IMR-90 (cell line): ENCODE measurements at regions not wholly inside any gene's neighbourhood (a gene's known extent, or its start where the extent isn't known, plus 50 kb on each side); places are given as distances from the start of the nearest gene placed in this dataset.

ENCODE experiments used
- ATAC-seq: fragments of 200-7000 bp; cut with Tn5 transposase; 2 replicates; pipeline ENCODE4 v1.9.1; 2020; ENCODE audit warnings: low read depth, mild to moderate bottlenecking, moderate library complexity
- BruUV-seq: library from RNA; stranded (reverse); fragments of 400-500 nt; replicated peaks from 2 replicates; lab custom pipeline; 2021; lab: Mats Ljungman, UMichigan
- CTCF ChIA-PET: fragments of 300-600 bp; formaldehyde crosslinking; extraction: SDS; loops from one replicate; lab custom pipeline; 2021; ENCODE audit warnings: antibody characterized with exemption; lab: Yijun Ruan, JAX
- POLR2A ChIA-PET: fragments of 300-600 bp; sonication (Branson Sonifier 250); formaldehyde crosslinking; loops from one replicate; lab custom pipeline; 2022; ENCODE audit warnings: antibody characterized with exemption; ENCODE audit not compliant: unreplicated experiment; lab: Charles Lee
- DNase-seq: peaks from one replicate; pipeline ENCODE4 v3.0.0; 2013
- H2AFZ ChIP-seq: replicated peaks from 2 replicates; pipeline ENCODE3; 2013; ENCODE audit warnings: low read length, mild to moderate bottlenecking; ENCODE audit not compliant: poor library complexity
- H2AK5ac ChIP-seq: 2 replicates; pipeline ENCODE4 v1.6.1; 2013; ENCODE audit warnings: low read depth, low read length, inconsistent platforms
- H2AK9ac ChIP-seq: replicated peaks from 2 replicates; pipeline ENCODE3; 2013; ENCODE audit warnings: mild to moderate bottlenecking, low read depth, low read length, moderate library complexity; ENCODE audit not compliant: poor library complexity
- H2BK120ac ChIP-seq: 2 replicates; pipeline ENCODE4 v1.6.1; 2013; ENCODE audit warnings: low read depth, low read length, inconsistent platforms
- H2BK15ac ChIP-seq: 3 replicates; pipeline ENCODE4 v1.6.1; 2013; ENCODE audit warnings: low read depth, low read length, inconsistent platforms
- H2BK20ac ChIP-seq: 2 replicates; pipeline ENCODE4 v1.6.1; 2013; ENCODE audit warnings: low read depth, mild to moderate bottlenecking, inconsistent platforms, low read length, moderate library complexity
- H2BK5ac ChIP-seq: 2 replicates; pipeline ENCODE4 v1.6.1; 2013; ENCODE audit warnings: mild to moderate bottlenecking, low read depth, low read length, inconsistent platforms; ENCODE audit not compliant: poor library complexity, severe bottlenecking
- H3K14ac ChIP-seq: replicated peaks from 2 replicates; pipeline ENCODE4 v1.6.1; 2013; ENCODE audit warnings: low read depth, low read length, inconsistent platforms
- H3K18ac ChIP-seq: 2 replicates; pipeline ENCODE4 v1.6.1; 2013; ENCODE audit warnings: low read depth, low read length, control low read depth
- H3K23ac ChIP-seq: 2 replicates; pipeline ENCODE4 v1.6.1; 2013; ENCODE audit warnings: low read depth, low read length, inconsistent platforms
- H3K27ac ChIP-seq: 2 replicates; pipeline ENCODE4 v1.5.1; 2013; ENCODE audit warnings: mild to moderate bottlenecking, control low read depth, low read length; ENCODE audit not compliant: insufficient read depth
- H3K27me3 ChIP-seq: 2 replicates; pipeline ENCODE4 v1.6.1; 2013; ENCODE audit warnings: low read length; ENCODE audit not compliant: control insufficient read depth, insufficient read depth
- H3K36me3 ChIP-seq: 2 replicates; pipeline ENCODE4 v1.6.1; 2013; ENCODE audit warnings: low read length, mixed read lengths; ENCODE audit not compliant: control insufficient read depth, insufficient read depth
- H3K4ac ChIP-seq: 2 replicates; pipeline ENCODE4 v1.6.1; 2013; ENCODE audit warnings: low read depth, low read length, inconsistent platforms
- H3K4me1 ChIP-seq: 2 replicates; pipeline ENCODE4 v1.6.1; 2013; ENCODE audit warnings: low read length, mixed read lengths; ENCODE audit not compliant: control insufficient read depth, insufficient read depth
- H3K4me2 ChIP-seq: 2 replicates; pipeline ENCODE4 v1.6.1; 2013; ENCODE audit warnings: low read depth, mild to moderate bottlenecking, control low read depth, low read length, moderate library complexity
- H3K4me3 ChIP-seq: 2 replicates; pipeline ENCODE4 v1.5.1; 2013; ENCODE audit warnings: low read depth, mild to moderate bottlenecking, control low read depth, low read length, moderate library complexity; ENCODE audit not compliant: insufficient read depth
- H3K56ac ChIP-seq: 2 replicates; pipeline ENCODE4 v1.6.1; 2013; ENCODE audit warnings: low read length, inconsistent platforms; ENCODE audit not compliant: insufficient read depth; ENCODE audit errors: extremely low read depth
- H3K79me1 ChIP-seq, 2 experiments: 2 replicates each; pipeline ENCODE4 v1.6.1; 2013; ENCODE audit warnings: low read length in 2 of 2, inconsistent platforms in 1 of 2, low read depth in 1 of 2
- H3K9ac ChIP-seq: 2 replicates; pipeline ENCODE4 v1.6.1; 2013; ENCODE audit warnings: low read depth, low read length, control low read depth
- H3K9me1 ChIP-seq: 2 replicates; pipeline ENCODE4 v1.6.1; 2013; ENCODE audit warnings: low read length, inconsistent platforms; ENCODE audit not compliant: insufficient read depth
- H3K9me3 ChIP-seq: 2 replicates; pipeline ENCODE4 v1.6.1; 2013; ENCODE audit warnings: low read length; ENCODE audit not compliant: control insufficient read depth, insufficient read depth
- H4K20me1 ChIP-seq: 2 replicates; pipeline ENCODE4 v1.6.1; 2013; ENCODE audit warnings: low read length, inconsistent platforms; ENCODE audit not compliant: insufficient read depth
- H4K5ac ChIP-seq: 2 replicates; pipeline ENCODE4 v1.6.1; 2013; ENCODE audit warnings: mild to moderate bottlenecking, low read depth, low read length, control low read depth
- H4K8ac ChIP-seq, 2 experiments: 2 replicates each; pipeline ENCODE4 v1.6.1; 2013; ENCODE audit warnings: low read depth in 2 of 2, low read length in 2 of 2, control low read depth in 1 of 2, inconsistent platforms in 1 of 2
- H4K91ac ChIP-seq: 2 replicates; pipeline ENCODE4 v1.6.1; 2013; ENCODE audit warnings: low read depth, low read length, inconsistent platforms; ENCODE audit not compliant: insufficient read depth
- MAFK ChIP-seq: IDR thresholded peaks from 2 replicates; pipeline ENCODE4 v1.6.1; 2012; ENCODE audit warnings: low read depth, low read length, improper control_type of control experiment
- WGBS, 2 experiments: methylation state at CpG; one replicate each; pipeline versions ENCODE4 v1.1.5 to v1.1.7; 2013; ENCODE audit warnings: missing lambda C conversion rate in 2 of 2; ENCODE audit not compliant: insufficient read length in 1 of 2; ENCODE audit errors: extremely low coverage in 2 of 2; 5-methylcytosine and 5-hydroxymethylcytosine counted together
- dilution Hi-C: fragments of 300-500 bp; cut with HindIII; formaldehyde crosslinking; loops from one replicate; pipeline ENCODE4 v1.14.3; 2018; ENCODE audit warnings: low sequenced_read_pairs; ENCODE audit not compliant: unreplicated experiment
- in situ Hi-C: fragments of 300-500 bp; cut with MboI; formaldehyde crosslinking; loops from 3 replicates; pipeline ENCODE4 v1.14.3; 2019; ENCODE audit warnings: low sequenced_read_pairs, inconsistent platforms, mixed read lengths
- intact Hi-C: fragments of 100-400 bp; cut with micrococcal nuclease; formaldehyde crosslinking; loops from 2 replicates; pipeline ENCODE4 v1.10.0; 2022

DNA sequence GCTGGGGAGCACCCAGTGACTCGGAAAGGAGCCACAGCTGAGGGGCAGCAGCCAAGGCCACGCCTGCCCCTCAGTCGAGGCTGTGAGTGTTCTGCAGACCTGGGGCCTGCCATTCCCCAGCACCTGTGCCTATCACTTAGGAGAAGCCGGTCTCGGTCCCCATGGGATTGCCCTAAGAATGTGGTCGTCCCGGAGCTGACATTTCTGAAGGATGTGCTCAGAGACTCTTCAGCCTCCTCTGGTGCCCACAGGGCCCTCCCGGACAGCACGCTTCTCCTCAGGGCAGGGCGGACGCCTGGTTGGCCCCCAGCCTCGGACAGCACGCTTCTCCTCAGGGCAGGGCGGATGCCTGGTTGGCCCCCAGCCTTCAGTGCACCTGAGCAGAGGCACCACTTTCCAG is 223.9 kb downstream of the ERMARD start:
- no peak overlapping the region for H4K8ac ChIP-seq
- peaks cover 38% of the 10 kb centered on the region for H3K9me3 ChIP-seq
- dilution Hi-C loops (no loop called here), intact Hi-C loops (no loop called here), in situ Hi-C loops (no loop called here)
- H3K9ac ChIP-seq = no peak overlapping the region
- no peak overlapping the region for H3K14ac ChIP-seq
- no peaks in the 10 kb centered on the region for H4K20me1 ChIP-seq
- H2AFZ ChIP-seq = no peak overlapping the region
- H2BK20ac ChIP-seq = no peak overlapping the region
- H3K23ac ChIP-seq = no peak overlapping the region
- ATAC-seq (no peak), DNase-seq (no peak)
- no peak for TF ChIP-seq MAFK
- BruUV-seq = no TSS peak
- H2AK9ac ChIP-seq = no peak overlapping the region
- H3K4me1 ChIP-seq = no peaks in the 10 kb centered on the region
- no peak overlapping the region for H3K4me3 ChIP-seq
- H3K56ac ChIP-seq = no peak overlapping the region
- no peaks in the 10 kb centered on the region for H3K36me3 ChIP-seq
- H3K27ac ChIP-seq = no peak overlapping the region
- no peak overlapping the region for H2AK5ac ChIP-seq
- no peaks in the 10 kb centered on the region for H3K79me1 ChIP-seq
- POLR2A ChIA-PET = no interaction called here
- no peak overlapping the region for H2BK120ac ChIP-seq
- no peaks in the 10 kb centered on the region for H3K27me3 ChIP-seq
- no peak overlapping the region for H2BK15ac ChIP-seq
- no peak overlapping the region for H4K91ac ChIP-seq
- 81% methylated on average over 4 of the region's 14 CpGs; no CpG with 5 or more reads in 1 of the 2 experiments for WGBS, 2 experiments
- H3K18ac ChIP-seq = no peak overlapping the region
- H3K9me1 ChIP-seq = no peaks in the 10 kb centered on the region
- no peak overlapping the region for H3K4ac ChIP-seq
- CTCF ChIA-PET = no interaction called here
- no peak overlapping the region for H4K5ac ChIP-seq
- H2BK5ac ChIP-seq = no peak overlapping the region
- H3K4me2 ChIP-seq = no peak overlapping the region
